HEK293T (cell line): ENCODE measurements at regions not wholly inside any gene's neighbourhood (a gene's known extent, or its start where the extent isn't known, plus 50 kb on each side); places are given as distances from the start of the nearest gene placed in this dataset.

Experiments
- CTCF ChIA-PET: fragments of 350-600 bp; formaldehyde crosslinking; extraction: SDS; loops from one replicate; lab custom pipeline; 2021; ENCODE audit warnings: antibody characterized with exemption, inconsistent platforms; lab: Yijun Ruan, JAX
- POLR2A ChIA-PET: fragments of 350-600 bp; formaldehyde crosslinking; extraction: SDS; loops from one replicate; lab custom pipeline; 2020; ENCODE audit warnings: antibody characterized with exemption, inconsistent platforms; lab: Yijun Ruan, JAX
- DNase-seq: peaks from one replicate; pipeline ENCODE4 v3.0.0; 2012; ENCODE audit warnings: mixed read lengths; ENCODE audit errors: extremely low spot score
- ARNT ChIP-seq: fragments of 450-650 bp; IDR thresholded peaks from 2 replicates; pipeline ENCODE4 v1.6.1; 2017; ENCODE audit warnings: mild to moderate bottlenecking
- BHLHE40 ChIP-seq: fragments of 450-650 bp; IDR thresholded peaks from 2 replicates; pipeline ENCODE4 v1.6.1; 2016; ENCODE audit warnings: mild to moderate bottlenecking, moderate library complexity, borderline replicate concordance
- CTBP1 ChIP-seq: fragments of 450-650 bp; IDR thresholded peaks from 2 replicates; pipeline ENCODE4 v1.6.1; 2016; ENCODE audit warnings: borderline replicate concordance
- ELF4 ChIP-seq: fragments of 450-650 bp; IDR thresholded peaks from 2 replicates; pipeline ENCODE4 v1.6.1; 2017; ENCODE audit warnings: antibody characterized with exemption
- FOXA1 ChIP-seq: fragments of 450-650 bp; IDR thresholded peaks from 2 replicates; pipeline ENCODE4 v1.6.1; 2016; ENCODE audit warnings: mild to moderate bottlenecking
- FOXK2 ChIP-seq: fragments of 450-650 bp; IDR thresholded peaks from 2 replicates; pipeline ENCODE4 v1.6.1; 2016; ENCODE audit warnings: mild to moderate bottlenecking
- FOXM1 ChIP-seq: fragments of 450-650 bp; IDR thresholded peaks from 2 replicates; pipeline ENCODE4 v1.6.1; 2017; ENCODE audit warnings: mild to moderate bottlenecking, borderline replicate concordance
- HDGF ChIP-seq: fragments of 450-650 bp; IDR thresholded peaks from 2 replicates; pipeline ENCODE4 v1.6.1; 2017; ENCODE audit warnings: antibody characterized with exemption, borderline replicate concordance
- L3MBTL2 ChIP-seq: fragments of 450-650 bp; conservative IDR thresholded peaks from 2 replicates; pipeline ENCODE4 v1.6.1; 2016; ENCODE audit warnings: mild to moderate bottlenecking
- LEF1 ChIP-seq: fragments of 450-650 bp; IDR thresholded peaks from 2 replicates; pipeline ENCODE4 v1.6.1; 2017; ENCODE audit warnings: mild to moderate bottlenecking, borderline replicate concordance
- NFRKB ChIP-seq: fragments of 450-650 bp; IDR thresholded peaks from 2 replicates; pipeline ENCODE4 v1.6.1; 2016; ENCODE audit warnings: mild to moderate bottlenecking, moderate library complexity
- SP1 ChIP-seq: fragments of 450-650 bp; IDR thresholded peaks from 2 replicates; pipeline ENCODE4 v1.6.1; 2017
- SUZ12 ChIP-seq: fragments of 450-650 bp; IDR thresholded peaks from 2 replicates; pipeline ENCODE4 v1.6.1; 2016; ENCODE audit warnings: mild to moderate bottlenecking
- TARDBP ChIP-seq: fragments of 450-650 bp; IDR thresholded peaks from 2 replicates; pipeline ENCODE4 v1.6.1; 2016
- ZNF384 ChIP-seq: fragments of 450-650 bp; IDR thresholded peaks from 2 replicates; pipeline ENCODE4 v1.6.1; 2016
- TF ChIP-seq, protein P1 (sequence below): fragments of 450-650 bp; IDR thresholded peaks from 2 replicates; pipeline ENCODE4 v1.6.1; 2016

DNA sequence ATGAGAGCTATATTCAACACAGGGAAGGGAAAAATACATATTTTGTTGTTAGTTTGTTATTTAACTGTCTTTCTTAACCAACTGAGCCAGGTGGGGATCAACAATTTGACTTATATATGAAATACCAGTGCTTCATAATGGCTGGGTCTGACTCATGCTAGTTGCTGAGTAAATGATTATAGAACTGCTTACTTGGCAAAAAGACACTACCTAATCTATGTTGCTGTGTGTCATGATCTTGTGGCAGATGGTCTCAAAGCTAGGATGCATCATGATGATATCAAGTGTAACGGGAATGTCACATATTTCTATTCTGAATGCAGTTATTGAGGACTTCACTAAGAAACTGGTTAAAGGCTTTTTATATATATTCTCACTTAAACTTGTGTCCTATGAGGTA is 727.4 kb upstream of the SLITRK1 start:
- POLR2A ChIA-PET, result no interaction called here
- DNase-seq, result no peak
- TF ChIP-seq ELF4, result no peak
- TF ChIP-seq L3MBTL2, result no peak
- no peak for TF ChIP-seq BHLHE40
- TF ChIP-seq CTBP1, result no peak
- no peak for TF ChIP-seq SP1
- TF ChIP-seq, protein P1, sequence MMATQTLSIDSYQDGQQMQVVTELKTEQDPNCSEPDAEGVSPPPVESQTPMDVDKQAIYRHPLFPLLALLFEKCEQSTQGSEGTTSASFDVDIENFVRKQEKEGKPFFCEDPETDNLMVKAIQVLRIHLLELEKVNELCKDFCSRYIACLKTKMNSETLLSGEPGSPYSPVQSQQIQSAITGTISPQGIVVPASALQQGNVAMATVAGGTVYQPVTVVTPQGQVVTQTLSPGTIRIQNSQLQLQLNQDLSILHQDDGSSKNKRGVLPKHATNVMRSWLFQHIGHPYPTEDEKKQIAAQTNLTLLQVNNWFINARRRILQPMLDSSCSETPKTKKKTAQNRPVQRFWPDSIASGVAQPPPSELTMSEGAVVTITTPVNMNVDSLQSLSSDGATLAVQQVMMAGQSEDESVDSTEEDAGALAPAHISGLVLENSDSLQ, result no peak
- TF ChIP-seq LEF1, result no peak
- no peak for TF ChIP-seq FOXM1
- TF ChIP-seq HDGF, result no peak
- TF ChIP-seq SUZ12, result no peak
- TF ChIP-seq NFRKB, result no peak
- no peak for TF ChIP-seq ZNF384
- CTCF ChIA-PET, result interaction anchor here (0.6 to 0.7 kb wide), 2 partner anchors 120 to 482 kb away, joined by 3 read pairs; no protein-coding TSS in a partner anchor

DNA sequence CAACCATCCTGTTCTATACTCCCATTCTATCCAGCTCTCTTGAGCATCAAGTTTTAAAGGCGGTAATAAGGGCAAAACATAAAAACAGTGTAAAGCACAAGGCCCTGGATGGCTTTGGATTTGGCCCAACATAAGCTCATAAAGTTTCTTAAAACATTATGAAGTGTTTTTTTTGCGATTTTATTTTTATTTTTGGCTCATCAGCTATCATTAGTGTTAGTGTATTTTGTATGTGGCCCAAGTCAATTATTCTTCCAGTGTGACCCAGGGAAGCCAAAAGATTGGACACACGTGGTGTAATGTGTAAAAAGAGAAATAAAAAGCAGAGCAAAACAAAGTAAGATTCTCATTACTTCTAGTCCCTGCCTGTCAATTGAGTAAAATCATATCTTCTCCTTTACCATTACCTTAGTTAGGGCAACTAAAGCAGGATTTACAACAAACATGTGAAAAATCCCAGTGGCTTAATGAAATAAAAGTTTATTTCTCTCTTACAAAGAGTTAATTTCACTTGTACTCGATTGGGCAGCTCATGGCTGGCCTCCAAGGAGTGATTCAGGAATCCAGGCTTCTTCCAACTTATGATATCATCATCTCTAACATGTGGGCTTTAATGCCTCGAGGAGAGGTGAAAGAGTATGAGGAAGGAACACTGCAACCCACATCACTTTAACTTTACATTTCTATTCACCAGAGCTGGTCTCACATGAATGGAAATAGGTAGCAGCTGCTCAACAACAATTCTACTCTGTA is 725.2 kb upstream of the SLITRK1 start:
- POLR2A ChIA-PET, result no interaction called here
- CTCF ChIA-PET, result no interaction called here
- no peak for TF ChIP-seq FOXK2
- TF ChIP-seq FOXA1, result no peak
- TF ChIP-seq CTBP1, result no peak
- no peak for TF ChIP-seq SP1
- TF ChIP-seq, protein P1, result no peak
- no peak; the same call in 1 of the 2 replicates for TF ChIP-seq L3MBTL2
- TF ChIP-seq FOXM1, result no peak
- no peak for TF ChIP-seq ZNF384
- no peak for TF ChIP-seq LEF1
- no peak for TF ChIP-seq ARNT
- TF ChIP-seq BHLHE40, result no peak
- TF ChIP-seq SUZ12, result no peak
- no peak for TF ChIP-seq ELF4
- no peak for TF ChIP-seq HDGF
- no peak for TF ChIP-seq TARDBP
- TF ChIP-seq NFRKB, result no peak
- no peak for DNase-seq

DNA sequence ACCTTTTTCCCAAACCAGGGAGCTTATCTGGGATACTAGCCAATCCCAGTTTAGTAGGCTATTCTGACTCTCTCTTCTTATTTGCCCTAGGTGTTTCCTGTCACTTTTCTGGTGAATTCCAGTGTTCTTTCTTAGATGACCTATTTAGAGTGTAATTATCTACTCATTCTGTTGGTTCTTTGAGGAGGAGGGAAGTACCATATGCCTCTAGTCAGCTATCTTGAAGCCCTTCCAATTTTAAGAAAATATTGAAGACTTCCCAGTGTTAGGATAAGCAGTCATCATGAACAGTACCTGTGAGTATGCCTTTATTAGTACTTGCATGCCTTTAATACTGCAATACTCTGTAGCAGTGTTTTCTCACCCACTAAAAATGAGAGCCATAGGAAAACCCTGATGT is 724.3 kb upstream of the SLITRK1 start:
- no peak for DNase-seq
- ChIA-PET POLR2A (no interaction called here), CTCF (no interaction called here)
- TF ChIP-seq ZNF384, result no peak
- TF ChIP-seq ARNT, result no peak
- no peak for TF ChIP-seq HDGF
- no peak for TF ChIP-seq L3MBTL2
- no peak for TF ChIP-seq SUZ12
- no peak for TF ChIP-seq NFRKB
- TF ChIP-seq FOXM1, result no peak
- TF ChIP-seq FOXA1, result no peak
- no peak for TF ChIP-seq FOXK2
- no peak for TF ChIP-seq BHLHE40
- TF ChIP-seq, protein P1, result no peak
- TF ChIP-seq TARDBP, result no peak

DNA sequence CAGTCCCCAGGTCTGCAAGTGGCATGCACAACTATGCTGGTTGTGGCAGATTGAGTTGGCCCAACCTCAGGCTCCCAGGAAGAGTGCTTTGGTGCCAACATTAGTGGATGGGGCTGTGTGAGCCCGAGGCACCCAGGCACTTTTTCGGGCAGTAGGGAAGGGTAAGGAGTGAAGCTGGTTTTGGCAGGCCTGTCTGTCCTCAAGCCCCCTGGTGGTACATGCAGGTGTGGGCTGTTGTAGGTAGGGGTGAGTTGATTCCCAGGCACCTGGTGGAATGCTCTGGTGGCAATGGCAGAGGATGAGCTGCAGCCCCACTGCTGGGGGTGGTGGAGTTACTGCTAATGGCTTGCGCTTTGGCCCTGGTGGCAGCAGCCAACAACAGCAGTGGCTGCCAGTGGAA is 723.7 kb upstream of the SLITRK1 start:
- CTCF ChIA-PET, result no interaction called here
- POLR2A ChIA-PET, result no interaction called here
- DNase-seq, result no peak
- TF ChIP-seq CTBP1, result no peak
- no peak for TF ChIP-seq BHLHE40
- no peak for TF ChIP-seq NFRKB
- no peak for TF ChIP-seq ZNF384
- TF ChIP-seq FOXA1, result no peak
- no peak for TF ChIP-seq ELF4
- TF ChIP-seq FOXM1, result no peak
- TF ChIP-seq TARDBP, result no peak
- TF ChIP-seq SP1, result no peak
- TF ChIP-seq HDGF, result no peak
- no peak for TF ChIP-seq SUZ12
- no peak for TF ChIP-seq L3MBTL2
- TF ChIP-seq, protein P1, result no peak
- TF ChIP-seq LEF1, result no peak

DNA sequence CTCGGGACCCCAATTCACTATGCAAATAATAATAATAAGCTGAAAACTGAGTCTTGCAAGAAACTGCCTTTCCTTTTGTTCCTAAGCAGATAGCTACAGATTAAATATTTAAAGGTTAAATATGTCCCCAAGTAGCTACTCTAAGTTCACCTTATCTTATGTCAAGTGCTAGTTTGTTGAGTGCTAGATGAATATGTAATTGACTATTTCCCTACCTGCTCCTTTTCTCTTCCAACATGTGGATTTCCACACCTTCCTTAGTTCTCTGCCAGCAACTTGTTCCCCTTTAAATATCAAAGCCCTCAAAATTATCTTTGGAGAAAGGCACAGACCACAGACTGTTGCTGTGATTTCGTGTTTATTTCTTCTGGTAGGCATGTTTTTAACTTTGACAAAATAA is 709.2 kb upstream of the SLITRK1 start:
- ChIA-PET POLR2A (no interaction called here), CTCF (no interaction called here)
- DNase-seq, result no peak
- no peak for TF ChIP-seq ARNT
- TF ChIP-seq FOXM1, result no peak
- TF ChIP-seq, protein P1, result no peak
- TF ChIP-seq FOXK2, result no peak
